Heart right ventricle (tissue), 16 donors: ENCODE measurements at regions not wholly inside any gene's neighbourhood (a gene's known extent, or its start where the extent isn't known, plus 50 kb on each side); places are given as distances from the start of the nearest gene placed in this dataset.

Experiments used
- ATAC-seq, 8 donors: fragments of 200-7000 bp; cut with Tn5 transposase; one replicate each; pipeline ENCODE4 v1.9.1; 2020; ENCODE audit warnings: mild to moderate bottlenecking in 8 of 8, moderate library complexity in 8 of 8, moderate number of reproducible peaks in 1 of 8
- DNase-seq, 2 donors: peaks; one replicate each; pipeline ENCODE4 v3.0.0-alpha.2; 2020
- H3K27ac ChIP-seq, 10 donors: fragments of 200-600 bp; sonication (generic) in 2 of 10; one replicate each; pipeline versions ENCODE4 v1.5.0 to v1.8.0; 2020 to 2022; ENCODE audit warnings: mild to moderate bottlenecking in 3 of 10
- H3K27me3 ChIP-seq, 7 donors: fragments of 200-600 bp; one replicate each; pipeline ENCODE4 v1.8.0; 2021 to 2022; ENCODE audit warnings: mild to moderate bottlenecking in 2 of 7
- H3K36me3 ChIP-seq, 9 donors: fragments of 200-600 bp; sonication (generic) in 1 of 9; one replicate each; pipeline versions ENCODE4 v1.5.0 to v1.8.0; 2020 to 2022; ENCODE audit warnings: mild to moderate bottlenecking in 2 of 9
- H3K4me1 ChIP-seq, 9 donors: fragments of 200-600 bp; sonication (generic) in 1 of 9; one replicate each; pipeline versions ENCODE4 v1.5.0 to v1.8.0; 2020 to 2022; ENCODE audit warnings: mild to moderate bottlenecking in 4 of 9
- H3K4me3 ChIP-seq, 10 donors: fragments of 200-600 bp; sonication (generic) in 2 of 10; one replicate each; pipeline versions ENCODE4 v1.5.0 to v1.8.0; 2020 to 2022; ENCODE audit warnings: mild to moderate bottlenecking in 7 of 10, moderate library complexity in 2 of 10
- H3K9me3 ChIP-seq, 11 donors: fragments of 200-600 bp in 10 of 11; sonication (generic) in 2 of 11; one replicate each; pipeline versions ENCODE4 v1.5.0 to v1.8.0; 2013 to 2022; ENCODE audit warnings: mild to moderate bottlenecking in 2 of 11, control low read depth in 1 of 11, moderate library complexity in 1 of 11
- WGBS, 2 donors: extraction: QIAGEN DNeasy Blood & Tissue Kit; methylation state at CpG; one replicate each; pipeline ENCODE4 v1.1.7; 2013; ENCODE audit warnings: inconsistent platforms in 1 of 2; 5-methylcytosine and 5-hydroxymethylcytosine counted together
- intact Hi-C, 10 donors: fragments of 100-400 bp; cut with DNase I; formaldehyde crosslinking; loops; one replicate each; pipeline versions ENCODE4 v1.11.1 to v1.14.2; 2022
- TF ChIP-seq, protein P1 (sequence below), 9 donors: fragments of 200-600 bp; sonication (generic) in 2 of 9; IDR thresholded peaks; one replicate each; pipeline versions ENCODE4 v1.5.0 to v1.8.0; 2021 to 2022; ENCODE audit warnings: antibody characterized with exemption in 9 of 9, mild to moderate bottlenecking in 5 of 9, moderate library complexity in 1 of 9
- donor health status: Arrhythmogenic right ventricular cardiomyopathy.
- donor health status: ischemic (EF 13 %, LVEDD 7.1; RV severe dilation, severe dysfunction).
- donor health status: healthy with polysubstance abuse.
- donor health status: DM: no; HTN: yes; CAD: no.
- donor health status: DM: no; HTN: no; CAD: no.
- donor health status: ischemic (EF 25% LVEDD 6.9; RV normal size, moderate dysfunction).
- donor health status: ischemic (EF 25% LVEDD 5.7; RV mildly dilated, moderate dysfunction).
- donor health status: healthy.
- donor health status: DM: yes; HTN: yes; CAD: no.
- donor health status: Ischemic cardiomyopathy.
- donor health status: ischemic (EF 35%, LVEDD 5.7; RV mildly dilated, moderate dysfunction).
- donor health status: nonischemic (EF 11% LVEDD 7.7; RV severe dilation, severe dysfunction).
- donor health status: DM: yes; HTN: yes; CAD: no.
- donor health status: PGD.
- donor health status: ischemic (EF 29% LVEDD 5.4; RV normal size, mild dysfunction).
- donor health status: nonischemic (EF 23%, LVEDD 6.1; RV moderate dilation, normal function).

DNA sequence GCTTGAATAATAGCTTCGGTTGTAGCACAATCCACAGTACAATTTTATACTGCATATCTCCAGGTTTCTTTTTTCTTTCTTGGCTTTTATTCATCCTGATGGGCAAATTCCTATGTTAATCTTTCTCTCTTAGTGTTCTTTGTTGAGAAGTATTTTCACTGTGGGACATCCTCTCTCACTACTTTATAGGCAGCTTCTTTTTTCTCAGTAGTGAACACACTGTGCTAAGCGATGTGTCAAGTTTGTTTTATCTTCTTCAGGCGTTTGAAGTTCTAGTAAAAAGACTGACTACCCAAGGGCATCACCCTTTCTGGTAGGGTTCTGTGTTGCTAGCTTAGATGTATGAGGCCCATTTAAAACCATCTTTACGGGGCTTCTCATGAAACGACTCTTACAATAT, 182.1 kb downstream of the FAM170A start:
- ATAC-seq (no peak), DNase-seq (no peak)
- WGBS, 2 donors = 73 to 74% methylated on average over 5 of the region's 5 CpGs
- TF ChIP-seq, protein P1, sequence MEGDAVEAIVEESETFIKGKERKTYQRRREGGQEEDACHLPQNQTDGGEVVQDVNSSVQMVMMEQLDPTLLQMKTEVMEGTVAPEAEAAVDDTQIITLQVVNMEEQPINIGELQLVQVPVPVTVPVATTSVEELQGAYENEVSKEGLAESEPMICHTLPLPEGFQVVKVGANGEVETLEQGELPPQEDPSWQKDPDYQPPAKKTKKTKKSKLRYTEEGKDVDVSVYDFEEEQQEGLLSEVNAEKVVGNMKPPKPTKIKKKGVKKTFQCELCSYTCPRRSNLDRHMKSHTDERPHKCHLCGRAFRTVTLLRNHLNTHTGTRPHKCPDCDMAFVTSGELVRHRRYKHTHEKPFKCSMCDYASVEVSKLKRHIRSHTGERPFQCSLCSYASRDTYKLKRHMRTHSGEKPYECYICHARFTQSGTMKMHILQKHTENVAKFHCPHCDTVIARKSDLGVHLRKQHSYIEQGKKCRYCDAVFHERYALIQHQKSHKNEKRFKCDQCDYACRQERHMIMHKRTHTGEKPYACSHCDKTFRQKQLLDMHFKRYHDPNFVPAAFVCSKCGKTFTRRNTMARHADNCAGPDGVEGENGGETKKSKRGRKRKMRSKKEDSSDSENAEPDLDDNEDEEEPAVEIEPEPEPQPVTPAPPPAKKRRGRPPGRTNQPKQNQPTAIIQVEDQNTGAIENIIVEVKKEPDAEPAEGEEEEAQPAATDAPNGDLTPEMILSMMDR (IDR thresholded peaks at IDR 0.05) = no peak
- Histone ChIP-seq H3K27ac (no peak overlapping the region), H3K36me3 (no peaks in the 10 kb centered on the region), H3K4me1 (peaks cover 0 to 5% (median 0%) of the 10 kb centered on the region in 9 donors), H3K9me3 (peaks cover 0 to 50% (median 16%) of the 10 kb centered on the region in 11 donors), H3K4me3 (no peak overlapping the region), H3K27me3 (no peaks in the 10 kb centered on the region)
- intact Hi-C loops = no loop called here

DNA sequence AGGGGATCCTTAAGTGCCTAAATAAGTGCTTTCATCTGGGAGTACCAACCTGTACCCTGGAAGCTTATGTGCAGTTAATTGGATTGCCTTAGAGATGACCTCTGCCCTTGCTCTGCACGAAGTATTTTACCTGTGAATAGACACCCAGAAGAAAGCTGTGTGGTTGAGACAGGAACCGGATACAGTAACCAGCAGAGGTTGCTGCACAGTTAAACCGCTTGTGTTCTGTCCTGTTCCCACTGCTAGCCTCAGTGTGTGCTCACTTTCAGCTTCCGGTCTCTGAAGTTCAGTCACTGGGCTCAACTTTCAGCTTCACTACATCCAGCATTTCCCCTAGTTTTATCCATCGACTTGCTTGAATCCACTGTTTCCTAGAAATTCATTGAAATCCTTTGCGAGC, 185.3 kb downstream of the FAM170A start:
- no peak overlapping the region for H3K27ac ChIP-seq
- no peak for DNase-seq
- intact Hi-C loops = no loop called here
- no peak for ATAC-seq
- H3K4me1 ChIP-seq = peaks cover 0 to 5% (median 0%) of the 10 kb centered on the region in 9 donors
- H3K4me3 ChIP-seq = no peak overlapping the region
- H3K36me3 ChIP-seq = no peaks in the 10 kb centered on the region
- TF ChIP-seq, protein P1 (IDR thresholded peaks at IDR 0.05) = no peak
- H3K9me3 ChIP-seq = peaks cover 0 to 18% (median 0%) of the 10 kb centered on the region in 11 donors
- 88 to 94% methylated on average over 6 of the region's 6 CpGs for WGBS, 2 donors
- H3K27me3 ChIP-seq = no peaks in the 10 kb centered on the region

DNA sequence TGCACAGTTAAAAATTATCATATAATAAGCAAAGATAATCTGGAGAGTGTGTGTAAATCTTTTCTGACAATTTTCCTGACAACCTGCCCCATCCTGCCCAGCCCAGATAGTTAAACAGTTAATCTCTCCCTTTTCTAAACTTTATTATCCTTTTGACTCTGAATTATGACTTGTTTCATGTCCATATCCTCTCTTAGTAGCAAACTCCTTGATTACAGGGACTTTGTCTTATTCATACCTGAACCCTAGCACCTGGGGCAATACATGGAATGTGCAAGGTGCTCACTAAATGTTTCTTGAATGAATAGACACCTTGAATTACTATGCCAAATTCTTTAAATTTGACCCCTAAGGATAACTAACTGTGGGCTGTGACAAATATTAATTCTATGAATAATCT, 186.7 kb downstream of the FAM170A start:
- Histone ChIP-seq H3K4me1 (peaks cover 0 to 1% (median 0%) of the 10 kb centered on the region in 9 donors), H3K9me3 (peaks cover 0 to 16% (median 0%) of the 10 kb centered on the region in 11 donors), H3K27me3 (no peaks in the 10 kb centered on the region), H3K36me3 (no peaks in the 10 kb centered on the region), H3K27ac (no peak overlapping the region), H3K4me3 (no peak overlapping the region)
- intact Hi-C loops = no loop called here
- no peak for DNase-seq
- TF ChIP-seq, protein P1 (IDR thresholded peaks at IDR 0.05) = no peak
- ATAC-seq = no peak

DNA sequence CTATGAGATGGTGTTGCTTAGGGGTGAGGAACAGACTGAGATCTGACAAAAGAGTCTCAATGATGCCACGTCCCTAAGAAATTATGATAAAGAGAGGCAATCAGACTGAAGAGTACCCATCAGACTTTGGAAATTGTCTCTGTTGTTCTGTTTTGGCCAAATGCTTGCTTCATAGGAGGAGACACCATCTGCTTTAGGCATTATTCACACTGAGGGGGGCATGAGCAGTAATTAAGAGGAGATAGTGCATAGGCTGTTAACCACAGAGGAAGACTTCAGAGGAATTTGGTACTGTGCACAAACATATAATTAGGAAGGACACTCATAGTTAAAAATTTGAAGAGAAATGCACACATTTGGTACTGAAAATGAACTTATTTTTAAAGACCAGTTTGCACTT, 190.7 kb downstream of the FAM170A start:
- WGBS, 2 donors = 50 to 77% methylated on average over 1 of the region's 1 CpG
- TF ChIP-seq, protein P1 (IDR thresholded peaks at IDR 0.05) = no peak
- Histone ChIP-seq H3K27me3 (no peaks in the 10 kb centered on the region), H3K27ac (no peak overlapping the region), H3K4me3 (no peak overlapping the region), H3K9me3 (no peaks in the 10 kb centered on the region), H3K4me1 (no peaks in the 10 kb centered on the region), H3K36me3 (no peaks in the 10 kb centered on the region)
- DNase-seq (no peak), ATAC-seq (no peak)
- intact Hi-C loops = no loop called here

DNA sequence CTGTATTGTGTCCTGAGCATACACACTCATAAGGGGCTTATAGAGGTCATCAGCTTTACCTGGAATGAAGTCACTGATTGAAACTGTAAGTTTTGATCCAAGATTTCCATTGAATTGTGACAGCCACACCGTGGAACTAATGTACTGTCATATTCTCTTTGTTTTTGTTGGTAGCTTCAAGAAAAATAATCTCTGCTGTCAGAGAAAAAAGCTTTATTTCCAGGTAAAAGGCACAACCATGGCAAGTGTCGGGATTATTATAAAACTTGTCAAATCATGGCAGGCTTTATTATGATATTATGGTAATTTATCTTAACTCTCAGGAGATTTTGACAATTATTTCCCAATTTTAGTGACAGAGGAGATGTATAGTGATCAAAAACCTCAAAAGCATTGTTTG, 191.2 kb downstream of the FAM170A start:
- intact Hi-C loops = no loop called here
- Histone ChIP-seq H3K4me1 (no peaks in the 10 kb centered on the region), H3K36me3 (no peaks in the 10 kb centered on the region), H3K27ac (no peak overlapping the region), H3K4me3 (no peak overlapping the region), H3K27me3 (no peaks in the 10 kb centered on the region), H3K9me3 (no peaks in the 10 kb centered on the region)
- ATAC-seq = no peak
- DNase-seq = no peak
- TF ChIP-seq, protein P1 (IDR thresholded peaks at IDR 0.05) = no peak
- WGBS, 2 donors = 66 to 71% methylated on average over 2 of the region's 2 CpGs
